Testis (tissue), 2 donors: ENCODE measurements at regions not wholly inside any gene's neighbourhood (a gene's known extent, or its start where the extent isn't known, plus 50 kb on each side); places are given as distances from the start of the nearest gene placed in this dataset.
"Not testable (repeated sequence)": the region's sequence is repeated elsewhere in the genome, so short reads cannot be mapped to it uniquely, and the experiment has no call there.

Source experiments
- DNase-seq: peaks from one replicate; pipeline ENCODE4 v3.0.0-alpha.2; 2019
- H3K27ac ChIP-seq, 2 donors: fragments of 200-600 bp; sonication (generic); one replicate each; pipeline ENCODE4 v1.5.1; 2019
- H3K27me3 ChIP-seq: fragments of 200-600 bp; sonication (generic); one replicate; pipeline ENCODE4 v1.5.1; 2019
- H3K36me3 ChIP-seq: fragments of 200-600 bp; sonication (generic); one replicate; pipeline ENCODE4 v1.5.1; 2017; ENCODE audit warnings: low read depth; ENCODE audit errors: missing control alignments
- H3K4me1 ChIP-seq: fragments of 200-600 bp; sonication (generic); one replicate; pipeline ENCODE4 v1.5.1; 2019
- H3K4me3 ChIP-seq, 2 donors: fragments of 200-600 bp; sonication (generic); one replicate each; pipeline ENCODE4 v1.5.1; 2017 to 2019
- H3K9me3 ChIP-seq: fragments of 200-600 bp; sonication (generic); one replicate; pipeline ENCODE4 v1.5.1; 2017
- POLR2A ChIP-seq: fragments of 450-650 bp; IDR thresholded peaks from one replicate; pipeline ENCODE4 v1.6.1; 2017; ENCODE audit warnings: antibody characterized with exemption, mild to moderate bottlenecking, moderate library complexity
- WGBS, 2 donors: methylation state at CpG; one replicate each; pipeline ENCODE4 v1.1.5; 2018; 5-methylcytosine and 5-hydroxymethylcytosine counted together
- intact Hi-C: fragments of 100-400 bp; cut with DNase I; formaldehyde crosslinking; loops from one replicate; pipeline ENCODE4 v1.15.1; 2023; ENCODE audit warnings: low total_unique reads
- TF ChIP-seq, protein P1 (sequence below), 3 experiments: fragments of 450-650 bp in 2 of 3; fragments of 200-600 bp in 1 of 3; sonication (generic) in 1 of 3; IDR thresholded peaks; one replicate each; pipeline ENCODE4 v1.5.1; 2016 to 2019; ENCODE audit warnings: antibody characterized with exemption in 3 of 3, mild to moderate bottlenecking in 2 of 3, moderate library complexity in 1 of 3

DNA sequence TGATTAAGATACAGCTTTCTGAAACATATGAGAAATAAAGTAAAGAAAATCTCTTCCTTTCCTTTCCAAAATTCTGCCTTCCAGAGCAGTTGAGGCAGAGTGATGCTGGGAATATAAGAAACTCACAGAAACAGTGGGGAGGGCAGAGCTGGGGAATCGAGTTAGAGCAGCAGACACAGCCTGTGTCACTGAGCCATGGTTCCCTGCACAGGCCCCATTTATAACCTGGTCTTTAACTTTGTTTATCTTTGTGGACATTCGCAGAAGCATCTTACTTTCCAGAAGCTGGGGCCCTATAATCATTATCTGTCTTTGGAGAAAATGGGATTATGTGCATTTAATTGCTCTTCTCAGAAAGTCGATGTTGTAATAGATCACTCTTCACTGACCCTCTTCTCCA, 349.1 kb downstream of the SETD4 start:
- intact Hi-C loops: no loop called here

DNA sequence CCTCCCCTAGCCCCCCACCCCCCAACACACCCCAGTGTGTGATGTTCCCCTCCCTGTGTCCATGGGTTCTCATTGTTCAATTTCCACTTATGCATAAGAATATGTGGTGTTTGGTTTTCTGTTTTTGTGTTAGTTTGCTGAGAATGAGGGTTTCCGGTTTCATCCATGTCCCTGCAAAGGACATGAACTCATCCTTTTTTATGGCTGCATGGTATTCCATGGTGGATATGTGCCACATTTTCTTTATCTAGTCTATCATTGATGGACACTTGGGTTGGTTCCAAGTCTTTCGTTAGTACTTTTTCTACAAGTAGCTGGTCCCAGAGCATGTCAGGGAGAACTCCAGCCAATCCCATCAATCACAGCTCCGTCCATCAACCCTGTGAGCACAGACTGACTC, 350.3 kb downstream of the SETD4 start:
- intact Hi-C loops, H3K4me1 ChIP-seq, H3K27me3 ChIP-seq, H3K4me3 ChIP-seq, DNase-seq, H3K27ac ChIP-seq, H3K9me3 ChIP-seq, H3K36me3 ChIP-seq: not testable (repeated sequence)
- 93 to 94% methylated on average over 3 of the region's 3 CpGs for WGBS, 2 donors

More for the DNA sequence above, 349.1 kb downstream of the SETD4 start:
- Histone ChIP-seq H3K4me1 (no peaks in the 10 kb centered on the region), H3K27me3 (no peaks in the 10 kb centered on the region), H3K36me3 (no peaks in the 10 kb centered on the region), H3K27ac (no peak overlapping the region), H3K9me3 (no peaks in the 10 kb centered on the region), H3K4me3 (no peak overlapping the region)
- no peak for DNase-seq
- WGBS, 2 donors: 80 to 89% methylated on average over 3 of the region's 3 CpGs
- TF ChIP-seq, protein P1, sequence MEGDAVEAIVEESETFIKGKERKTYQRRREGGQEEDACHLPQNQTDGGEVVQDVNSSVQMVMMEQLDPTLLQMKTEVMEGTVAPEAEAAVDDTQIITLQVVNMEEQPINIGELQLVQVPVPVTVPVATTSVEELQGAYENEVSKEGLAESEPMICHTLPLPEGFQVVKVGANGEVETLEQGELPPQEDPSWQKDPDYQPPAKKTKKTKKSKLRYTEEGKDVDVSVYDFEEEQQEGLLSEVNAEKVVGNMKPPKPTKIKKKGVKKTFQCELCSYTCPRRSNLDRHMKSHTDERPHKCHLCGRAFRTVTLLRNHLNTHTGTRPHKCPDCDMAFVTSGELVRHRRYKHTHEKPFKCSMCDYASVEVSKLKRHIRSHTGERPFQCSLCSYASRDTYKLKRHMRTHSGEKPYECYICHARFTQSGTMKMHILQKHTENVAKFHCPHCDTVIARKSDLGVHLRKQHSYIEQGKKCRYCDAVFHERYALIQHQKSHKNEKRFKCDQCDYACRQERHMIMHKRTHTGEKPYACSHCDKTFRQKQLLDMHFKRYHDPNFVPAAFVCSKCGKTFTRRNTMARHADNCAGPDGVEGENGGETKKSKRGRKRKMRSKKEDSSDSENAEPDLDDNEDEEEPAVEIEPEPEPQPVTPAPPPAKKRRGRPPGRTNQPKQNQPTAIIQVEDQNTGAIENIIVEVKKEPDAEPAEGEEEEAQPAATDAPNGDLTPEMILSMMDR (IDR thresholded peaks at IDR 0.05): no peak
- no peak for TF ChIP-seq POLR2A

DNA sequence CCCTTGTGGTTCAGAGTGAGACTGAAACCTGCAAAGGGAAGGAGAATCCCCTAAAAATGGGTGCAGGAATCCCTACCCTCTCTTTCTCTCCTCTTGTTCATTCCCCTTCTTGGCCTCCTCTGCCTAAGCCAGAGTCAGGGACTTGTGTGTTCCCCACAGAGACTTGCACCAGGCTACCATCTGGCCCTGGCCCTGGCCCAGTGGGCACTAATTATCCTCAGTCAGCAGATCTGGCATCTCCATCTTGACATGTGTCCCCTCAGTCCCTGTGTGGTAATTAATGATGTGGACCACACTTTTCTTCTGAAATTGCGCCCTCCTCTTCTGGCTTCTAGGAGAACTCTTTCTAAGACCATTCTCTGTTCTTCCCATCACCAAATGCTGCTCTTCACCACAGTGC, 354.4 kb downstream of the SETD4 start:
- Histone ChIP-seq H3K4me1 (no peaks in the 10 kb centered on the region), H3K36me3 (no peaks in the 10 kb centered on the region), H3K27me3 (no peaks in the 10 kb centered on the region), H3K4me3 (no peak overlapping the region), H3K9me3 (no peaks in the 10 kb centered on the region), H3K27ac (no peak overlapping the region)
- no peak for DNase-seq
- WGBS, 2 donors: 87 to 100% methylated on average over 1 of the region's 1 CpG
- TF ChIP-seq, protein P1 (IDR thresholded peaks at IDR 0.05): no peak
- TF ChIP-seq POLR2A: no peak
- intact Hi-C loops: no loop called here

DNA sequence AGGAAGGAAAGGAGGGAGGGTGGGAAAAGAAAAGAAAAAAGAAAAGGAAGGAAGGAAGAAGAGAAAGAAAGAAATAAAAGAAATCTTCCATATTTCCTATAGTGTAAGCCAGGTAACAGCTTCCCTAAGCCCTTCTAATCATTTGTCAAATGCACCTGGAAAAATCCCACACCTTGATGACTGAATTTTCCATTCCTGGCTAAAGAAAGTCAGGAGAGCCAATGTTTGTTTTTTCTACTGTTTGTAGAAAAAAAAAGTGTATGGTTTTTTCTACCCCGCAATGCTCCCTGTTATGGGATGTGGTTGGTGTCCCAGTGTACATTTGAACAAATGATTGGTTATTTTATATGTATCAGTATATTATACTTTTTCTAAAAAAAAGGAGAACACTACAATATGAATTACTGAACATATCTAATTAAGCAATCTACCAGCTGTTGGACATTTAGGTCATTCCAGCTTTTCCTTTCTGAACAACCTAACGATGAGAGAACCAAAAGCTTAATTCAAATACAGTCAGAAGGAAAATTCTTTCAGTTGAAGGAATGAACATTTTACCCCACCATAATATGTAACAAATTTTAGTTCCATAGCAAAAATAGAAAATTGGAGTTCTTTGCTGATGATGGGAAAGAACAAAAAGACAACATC, 355.0 kb downstream of the SETD4 start:
- Histone ChIP-seq H3K27me3 (no peaks in the 10 kb centered on the region), H3K4me1 (no peaks in the 10 kb centered on the region), H3K4me3 (no peak overlapping the region), H3K36me3 (no peaks in the 10 kb centered on the region), H3K9me3 (no peaks in the 10 kb centered on the region), H3K27ac (no peak overlapping the region)
- 94 to 96% methylated on average over 2 of the region's 2 CpGs for WGBS, 2 donors
- TF ChIP-seq, protein P1 (IDR thresholded peaks at IDR 0.05): no peak
- TF ChIP-seq POLR2A: no peak
- intact Hi-C loops: no loop called here
- no peak for DNase-seq

DNA sequence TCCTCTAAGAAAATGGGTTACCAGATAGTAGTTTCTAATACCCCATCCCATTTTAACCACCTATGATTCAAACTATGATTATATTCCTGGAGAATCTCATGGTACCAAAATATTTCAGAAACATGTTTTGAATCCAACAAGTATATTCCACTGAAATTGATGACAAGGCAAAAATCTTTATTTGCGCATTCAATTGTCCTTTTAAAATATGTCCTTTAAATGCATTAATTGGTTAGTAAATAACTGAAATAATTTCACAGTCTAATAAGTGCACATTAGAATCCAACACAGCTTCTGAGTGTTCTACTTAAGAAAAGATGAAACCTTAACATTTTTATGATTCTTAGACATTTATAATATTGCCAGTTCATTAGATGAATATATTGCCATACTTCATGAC, 356.6 kb downstream of the SETD4 start:
- Histone ChIP-seq H3K9me3 (no peaks in the 10 kb centered on the region), H3K36me3 (no peaks in the 10 kb centered on the region), H3K4me3 (no peak overlapping the region), H3K27ac (no peak overlapping the region), H3K4me1 (no peaks in the 10 kb centered on the region), H3K27me3 (no peaks in the 10 kb centered on the region)
- 98 to 100% methylated on average over 1 of the region's 1 CpG for WGBS, 2 donors
- TF ChIP-seq POLR2A: no peak
- TF ChIP-seq, protein P1 (IDR thresholded peaks at IDR 0.05): no peak
- intact Hi-C loops: no loop called here
- DNase-seq: no peak
